ENCODE measurements at regions not wholly inside any gene's neighbourhood (a gene's known extent, or its start where the extent isn't known, plus 50 kb on each side); places are given as distances from the start of the nearest gene placed in this dataset.

DNA sequence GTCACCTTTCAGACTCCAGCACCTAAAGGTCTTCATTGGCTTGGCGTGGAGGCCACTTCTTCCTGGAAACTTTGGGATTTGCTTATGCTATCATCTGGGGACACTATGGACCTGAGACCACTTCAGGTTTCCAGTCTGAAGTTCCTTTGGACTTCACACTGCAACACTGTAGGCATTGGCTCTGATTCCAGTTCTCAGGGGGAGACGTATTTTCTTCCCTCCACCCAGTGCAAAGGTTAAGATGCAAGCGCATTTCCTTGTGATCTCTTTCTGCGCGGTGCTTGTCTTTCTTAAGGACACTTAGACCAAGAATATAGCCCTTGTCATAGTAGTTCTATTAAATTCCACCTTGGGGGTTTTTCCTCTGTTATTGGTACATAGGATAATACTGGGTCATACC lies 299.8 kb downstream of the TSHZ3 start:
- no peak overlapping the region for H2AK5ac ChIP-seq (ENCODE audit: low read depth, low read length)
- H3K4me3 ChIP-seq (ENCODE audit: extremely low read depth in 1 of 4, insufficient read depth in 2 of 4, low read depth in 3 of 4, low read length in 4 of 4): no peak overlapping the region
- H3K56ac ChIP-seq (replicated peaks; ENCODE audit: insufficient read length, low read depth, low read length): no peak overlapping the region
- H4K5ac ChIP-seq (ENCODE audit: insufficient read length, low read depth, low read length): no peak overlapping the region
- no peak overlapping the region for H2BK5ac ChIP-seq (ENCODE audit: low read depth, low read length)
- no peaks in the 10 kb centered on the region for H3K36me3 ChIP-seq (ENCODE audit: control insufficient read depth in 2 of 4, insufficient read depth in 4 of 4, low read length in 3 of 4)
- no peak for FAIRE-seq
- DNase-seq (ENCODE audit: low read depth in 1 of 2, low spot score in 2 of 2): no peak
- 88% methylated on average over 5 of the region's 5 CpGs; no CpG with 5 or more reads in 1 of the 2 experiments for WGBS, 2 experiments (ENCODE audit: extremely low coverage in 1 of 2, insufficient coverage in 1 of 2, insufficient read length in 1 of 2, insufficient replicate concordance in 2 of 2, low coverage in 1 of 2, low lambda C conversion rate in 2 of 2, missing lambda C conversion rate in 1 of 2)
- no peak overlapping the region for H3K18ac ChIP-seq (ENCODE audit: extremely low read depth, low read length)
- no peaks in the 10 kb centered on the region for H3K79me2 ChIP-seq (ENCODE audit: control insufficient read depth in 1 of 2, insufficient read depth in 2 of 2, low read length in 2 of 2)
- no peaks in the 10 kb centered on the region for H3K27me3 ChIP-seq (replicated peaks in 1 of 4; ENCODE audit: control insufficient read depth in 3 of 4, extremely low read depth in 1 of 4, insufficient read depth in 3 of 4, low read length in 3 of 4)
- no peak overlapping the region for H3K23ac ChIP-seq (ENCODE audit: insufficient read length)
- no peak overlapping the region for H3K4ac ChIP-seq (replicated peaks; ENCODE audit: insufficient read length, low read depth, low read length)
- H3K27ac ChIP-seq (ENCODE audit: low read depth, low read length): no peak overlapping the region
- H3K9me3 ChIP-seq (ENCODE audit: insufficient read depth in 2 of 2, low read depth in 1 of 2, low read length in 1 of 2): peaks cover 0 to 2% of the 10 kb centered on the region in 2 experiments; a peak in 1 of 4 replicates
- no peak overlapping the region for H3K9ac ChIP-seq (replicated peaks in 1 of 4; ENCODE audit: extremely low read depth in 1 of 4, low read depth in 3 of 4, low read length in 3 of 4)
- no peak overlapping the region for H2AFZ ChIP-seq (ENCODE audit: low read length)
- no peaks in the 10 kb centered on the region for H3K79me1 ChIP-seq (ENCODE audit: low read depth, low read length)
- no peak overlapping the region for H2BK120ac ChIP-seq (replicated peaks; ENCODE audit: low read depth, low read length)
- H4K8ac ChIP-seq (ENCODE audit: extremely low read depth, insufficient read depth, low read length): no peak overlapping the region
- CTCF ChIA-PET (ENCODE audit: partially characterized antibody): no interaction called here
- no peak overlapping the region for H3K4me2 ChIP-seq (ENCODE audit: insufficient read depth in 1 of 2, low read depth in 2 of 2, low read length in 2 of 2)
- no peaks in the 10 kb centered on the region for H3K4me1 ChIP-seq (replicated peaks in 1 of 4; ENCODE audit: control insufficient read depth in 3 of 4, insufficient read depth in 4 of 4, low read length in 3 of 4)
- H2BK12ac ChIP-seq (ENCODE audit: low read depth, low read length): no peak overlapping the region
- no peak overlapping the region for H2BK20ac ChIP-seq (ENCODE audit: low read length)
- POLR2A ChIA-PET (ENCODE audit: partially characterized antibody): no interaction called here
- H4K91ac ChIP-seq (replicated peaks; ENCODE audit: insufficient read length, low read length): no peak overlapping the region
- no peaks in the 10 kb centered on the region for H4K20me1 ChIP-seq (replicated peaks in 1 of 2; ENCODE audit: control insufficient read depth in 1 of 2, insufficient read depth in 2 of 2, low read length in 2 of 2)
- peaks cover 5% of the 10 kb centered on the region; the same call in 1 of the 2 replicates for H3K23me2 ChIP-seq (ENCODE audit: low read depth, low read length)
- H3K14ac ChIP-seq (ENCODE audit: insufficient read length): no peak overlapping the region
- no peak overlapping the region for H2BK15ac ChIP-seq (ENCODE audit: low read length)
- TF ChIP-seq CTBP2 (IDR thresholded peaks at IDR 0.05; ENCODE audit: borderline replicate concordance, insufficient read depth, insufficient read length, low read length): no peak
- TF ChIP-seq, protein P1, sequence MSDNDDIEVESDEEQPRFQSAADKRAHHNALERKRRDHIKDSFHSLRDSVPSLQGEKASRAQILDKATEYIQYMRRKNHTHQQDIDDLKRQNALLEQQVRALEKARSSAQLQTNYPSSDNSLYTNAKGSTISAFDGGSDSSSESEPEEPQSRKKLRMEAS (IDR thresholded peaks at IDR 0.05): no peak
- TF ChIP-seq KDM5A (IDR thresholded peaks at IDR 0.05; ENCODE audit: low read length): no peak
